DOHH2 (cell line): ENCODE measurements at regions not wholly inside any gene's neighbourhood (a gene's known extent, or its start where the extent isn't known, plus 50 kb on each side); places are given as distances from the start of the nearest gene placed in this dataset.
"Not testable (repeated sequence)": the region's sequence is repeated elsewhere in the genome, so short reads cannot be mapped to it uniquely, and the experiment has no call there.

Experiments
- H3F3A ChIP-seq: fragments of 200-600 bp; sonication (generic), shearing (Covaris generic); 2 replicates; pipeline ENCODE4 v1.6.0; 2016; ENCODE audit warnings: antibody characterized with exemption, mild to moderate bottlenecking; ENCODE audit not compliant: control insufficient read depth, insufficient read depth
- H3K27ac ChIP-seq: fragments of 200-600 bp; sonication (generic); 2 replicates; pipeline ENCODE4 v1.5.1; 2014; ENCODE audit warnings: low read depth, mild to moderate bottlenecking, low read length, moderate library complexity
- H3K27me3 ChIP-seq: fragments of 200-600 bp; sonication (generic); 2 replicates; pipeline ENCODE4 v1.6.1; 2014; ENCODE audit warnings: mild to moderate bottlenecking, low read length, mixed read lengths; ENCODE audit not compliant: control insufficient read depth
- H3K36me3 ChIP-seq: fragments of 200-600 bp; sonication (generic); 2 replicates; pipeline ENCODE4 v1.6.1; 2014; ENCODE audit warnings: mild to moderate bottlenecking, low read length, moderate library complexity, mixed read lengths; ENCODE audit not compliant: control insufficient read depth
- H3K4me1 ChIP-seq: fragments of 200-600 bp; sonication (generic); 2 replicates; pipeline ENCODE4 v1.6.1; 2014; ENCODE audit warnings: mild to moderate bottlenecking, low read length, mixed read lengths; ENCODE audit not compliant: control insufficient read depth
- H3K4me2 ChIP-seq: fragments of 200-600 bp; sonication (generic); 2 replicates; pipeline ENCODE4 v1.6.0; 2014; ENCODE audit warnings: mild to moderate bottlenecking, low read length, moderate library complexity
- H3K4me3 ChIP-seq: fragments of 200-600 bp; sonication (generic); 2 replicates; pipeline ENCODE4 v1.5.1; 2014; ENCODE audit warnings: mild to moderate bottlenecking, low read length, mixed read lengths
- H3K79me2 ChIP-seq: fragments of 200-600 bp; sonication (generic); 2 replicates; pipeline ENCODE4 v1.6.1; 2014; ENCODE audit warnings: mild to moderate bottlenecking, low read length, mixed read lengths; ENCODE audit not compliant: control insufficient read depth
- H3K9me2 ChIP-seq: fragments of 200-600 bp; sonication (generic); replicated peaks from 2 replicates; pipeline ENCODE4 v1.6.1; 2014; ENCODE audit warnings: mild to moderate bottlenecking, low read length, mixed read lengths; ENCODE audit not compliant: control insufficient read depth
- H3K9me3 ChIP-seq: fragments of 200-600 bp; sonication (generic); 2 replicates; pipeline ENCODE4 v1.6.1; 2014; ENCODE audit warnings: antibody characterized with exemption, low read length, mixed read lengths; ENCODE audit not compliant: control insufficient read depth, insufficient read depth
- H4K20me1 ChIP-seq: fragments of 200-600 bp; sonication (generic); 2 replicates; pipeline ENCODE4 v1.6.0; 2014; ENCODE audit warnings: low read depth, mild to moderate bottlenecking, antibody characterized with exemption, low read length, moderate library complexity; ENCODE audit not compliant: control insufficient read depth, insufficient read depth
- CTCF ChIP-seq: fragments of 200-600 bp; sonication (generic); IDR thresholded peaks from one replicate; pipeline ENCODE4 v1.5.1; 2014; ENCODE audit warnings: antibody characterized with exemption, mild to moderate bottlenecking, low read depth, low read length; ENCODE audit not compliant: poor library complexity, severe bottlenecking
- EZH2phosphoT487 ChIP-seq: fragments of 200-600 bp; sonication (generic); IDR thresholded peaks from 2 replicates; pipeline ENCODE4 v1.6.1; 2017; ENCODE audit warnings: borderline replicate concordance, mild to moderate bottlenecking, antibody characterized with exemption, low read length, moderate library complexity, mixed read lengths

DNA sequence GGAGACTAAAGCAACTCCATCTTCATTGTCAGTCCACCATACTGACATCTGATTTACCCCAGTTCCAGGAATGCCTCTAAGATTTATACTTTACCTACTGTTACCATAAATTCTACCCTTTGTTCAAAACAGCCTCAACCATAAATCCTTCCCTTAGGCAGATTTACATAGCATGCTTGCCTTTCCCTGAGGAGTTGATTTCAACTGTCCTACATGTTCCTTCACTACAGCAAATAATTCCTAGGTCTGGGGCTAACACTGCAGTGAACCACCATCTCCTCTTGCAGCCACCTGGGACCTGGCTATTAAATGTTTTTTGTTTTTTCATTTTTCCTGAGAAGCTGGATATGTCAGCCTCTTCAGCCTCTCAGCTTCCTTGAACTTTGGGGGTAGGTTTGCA lies 166.9 kb upstream of the PDE4D start:
- peaks cover 2% of the 10 kb centered on the region; the same call in 1 of the 2 replicates for H3K9me2 ChIP-seq
- H3K9me3 ChIP-seq, result no peaks in the 10 kb centered on the region
- TF ChIP-seq EZH2phosphoT487 (no peak), CTCF (no peak)
- H3K36me3 ChIP-seq, result no peaks in the 10 kb centered on the region
- H3K4me1 ChIP-seq, result no peaks in the 10 kb centered on the region
- no peak overlapping the region for H3K4me3 ChIP-seq
- H4K20me1 ChIP-seq, result no peaks in the 10 kb centered on the region
- no peaks in the 10 kb centered on the region for H3K27me3 ChIP-seq
- no peaks in the 10 kb centered on the region for H3K79me2 ChIP-seq
- no peaks in the 10 kb centered on the region for H3F3A ChIP-seq
- no peak overlapping the region for H3K27ac ChIP-seq
- no peak overlapping the region for H3K4me2 ChIP-seq

GRCh38 chr5:60056191-60056590 lies 162.7 kb upstream of the PDE4D start:
- no peak overlapping the region for H3K4me3 ChIP-seq
- TF ChIP-seq EZH2phosphoT487, result no peak
- TF ChIP-seq CTCF, result no peak
- H3K36me3 ChIP-seq, result no peaks in the 10 kb centered on the region
- no peaks in the 10 kb centered on the region for H3K79me2 ChIP-seq
- no peaks in the 10 kb centered on the region for H3K27me3 ChIP-seq
- no peaks in the 10 kb centered on the region for H3F3A ChIP-seq
- no peak overlapping the region for H3K27ac ChIP-seq
- no peaks in the 10 kb centered on the region for H4K20me1 ChIP-seq
- H3K4me2 ChIP-seq, result no peak overlapping the region
- no peaks in the 10 kb centered on the region for H3K4me1 ChIP-seq
- H3K9me3 ChIP-seq, result no peaks in the 10 kb centered on the region
- H3K9me2 ChIP-seq, result no peaks in the 10 kb centered on the region

DNA sequence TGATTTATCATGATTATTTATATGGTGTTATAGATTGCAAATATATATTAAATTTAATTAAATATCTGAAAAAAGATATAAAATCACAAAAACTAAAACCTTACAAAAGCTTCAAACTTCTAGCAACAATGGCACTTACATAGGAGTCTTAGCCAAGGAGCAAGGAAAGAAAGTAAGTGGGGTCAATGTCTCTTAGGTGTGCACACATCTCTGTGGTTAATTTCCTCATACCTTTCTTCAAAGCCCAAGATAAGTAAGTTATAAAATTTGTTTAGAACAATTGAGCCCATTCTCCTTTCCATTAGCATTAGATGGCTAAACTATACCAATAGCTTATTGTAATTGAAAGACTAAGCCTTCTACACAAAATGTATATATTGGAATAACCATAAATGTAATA lies 161.6 kb upstream of the PDE4D start:
- no peaks in the 10 kb centered on the region for H3K9me3 ChIP-seq
- no peak overlapping the region for H3K27ac ChIP-seq
- no peaks in the 10 kb centered on the region for H3F3A ChIP-seq
- no peak overlapping the region for H3K4me2 ChIP-seq
- no peaks in the 10 kb centered on the region for H4K20me1 ChIP-seq
- no peaks in the 10 kb centered on the region for H3K79me2 ChIP-seq
- H3K4me3 ChIP-seq, result no peak overlapping the region
- no peaks in the 10 kb centered on the region for H3K9me2 ChIP-seq
- H3K36me3 ChIP-seq, result no peaks in the 10 kb centered on the region
- TF ChIP-seq EZH2phosphoT487 (no peak), CTCF (no peak)
- no peaks in the 10 kb centered on the region for H3K4me1 ChIP-seq
- H3K27me3 ChIP-seq, result no peaks in the 10 kb centered on the region

DNA sequence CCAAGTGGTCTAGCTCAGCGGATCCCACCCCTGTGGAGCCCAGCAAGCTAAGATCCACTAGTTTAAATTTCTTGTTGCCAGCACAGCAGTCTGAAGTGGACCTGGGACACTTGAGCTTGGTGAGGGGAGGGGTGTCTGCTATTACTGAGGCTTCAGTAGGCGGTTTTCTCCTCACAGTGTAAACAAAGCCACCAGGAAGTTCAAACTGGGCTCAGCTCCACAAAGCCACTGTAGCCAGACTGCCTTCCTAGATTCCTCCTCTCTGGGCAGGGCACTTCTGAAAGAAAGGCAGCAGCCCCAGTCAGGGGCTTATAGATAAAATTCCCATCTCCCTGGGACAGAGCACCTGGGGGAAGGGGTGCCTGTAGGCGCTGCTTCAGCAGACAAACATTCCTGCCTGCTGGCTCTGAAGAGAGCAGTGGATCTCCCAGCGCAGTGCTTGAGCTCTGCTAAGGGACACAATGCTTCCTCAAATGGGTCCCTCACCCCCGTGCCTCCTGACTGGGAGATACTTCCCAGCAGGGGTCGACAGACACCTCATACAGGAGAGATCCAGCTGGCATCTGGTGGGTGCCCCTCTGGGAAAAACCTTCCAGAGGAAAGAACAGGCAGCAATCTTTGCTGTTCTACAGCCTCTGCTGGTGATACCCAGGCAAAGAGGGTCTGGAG lies 148.6 kb upstream of the PDE4D start:
- not testable (repeated sequence) for H3K27ac ChIP-seq, H3F3A ChIP-seq, H3K9me2 ChIP-seq, H4K20me1 ChIP-seq, H3K9me3 ChIP-seq, H3K27me3 ChIP-seq, H3K36me3 ChIP-seq, H3K4me3 ChIP-seq, H3K4me1 ChIP-seq, H3K4me2 ChIP-seq, H3K79me2 ChIP-seq

DNA sequence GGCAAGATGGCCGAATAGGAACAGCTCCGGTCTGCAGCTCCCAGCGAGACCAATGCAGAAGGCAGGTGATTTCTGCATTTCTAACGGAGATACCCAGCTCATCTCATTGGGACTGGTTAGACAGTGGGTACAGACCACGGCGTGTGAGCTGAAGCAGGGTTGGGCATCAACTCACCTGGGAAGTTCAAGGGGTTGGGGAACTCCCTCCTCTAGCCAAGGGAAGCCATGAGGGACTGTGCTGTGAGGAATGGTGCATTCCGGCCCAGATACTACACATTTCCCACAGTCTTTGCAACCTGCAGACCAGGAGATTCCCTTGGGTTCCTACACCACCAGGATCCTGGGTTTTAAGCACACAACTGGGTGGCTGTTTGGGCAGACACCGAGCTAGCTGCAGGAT lies 148.0 kb upstream of the PDE4D start:
- not testable (repeated sequence) for H3K4me3 ChIP-seq, H3F3A ChIP-seq, H3K27ac ChIP-seq, H3K36me3 ChIP-seq, H3K27me3 ChIP-seq, H3K4me1 ChIP-seq, H3K9me3 ChIP-seq, H4K20me1 ChIP-seq, H3K9me2 ChIP-seq, H3K4me2 ChIP-seq, H3K79me2 ChIP-seq
